GM18870 (cell line): ENCODE measurements at regions not wholly inside any gene's neighbourhood (a gene's known extent, or its start where the extent isn't known, plus 50 kb on each side); places are given as distances from the start of the nearest gene placed in this dataset.
"Not testable (repeated sequence)": the region's sequence is repeated elsewhere in the genome, so short reads cannot be mapped to it uniquely, and the experiment has no call there.

Experiments used
- ATAC-seq: cut with Tn5 transposase; IDR thresholded peaks from one replicate; pipeline ENCODE4 v1.9.1; 2021; ENCODE audit warnings: moderate library complexity; ENCODE audit not compliant: unreplicated experiment

GRCh38 chr5:39532511-39532910 is 107.7 kb upstream of the DAB2 start:
- no peak for ATAC-seq

- no peak for ATAC-seq
Measured at GRCh38 chr5:39531306-39531705, 106.5 kb upstream of the DAB2 start.

- ATAC-seq: no peak
Measured at GRCh38 chr5:39526914-39527477, 102.2 kb upstream of the DAB2 start.

- ATAC-seq: not testable (repeated sequence)
Measured at GRCh38 chr5:39525781-39526180, 101.0 kb upstream of the DAB2 start.

GRCh38 chr5:39525271-39525670 is 100.5 kb upstream of the DAB2 start:
- ATAC-seq: no peak

GRCh38 chr5:39523821-39524220 is 99.0 kb upstream of the DAB2 start:
- ATAC-seq: no peak

GRCh38 chr5:39521940-39522590 is 97.3 kb upstream of the DAB2 start:
- ATAC-seq: no peak

- ATAC-seq: no peak
Measured at GRCh38 chr5:39521098-39521860, 96.5 kb upstream of the DAB2 start.

- no peak for ATAC-seq
Measured at GRCh38 chr5:39520232-39520572, 95.4 kb upstream of the DAB2 start.

- no peak for ATAC-seq
Measured at GRCh38 chr5:39519566-39520231, 94.9 kb upstream of the DAB2 start.

GRCh38 chr5:39519079-39519478 is 94.3 kb upstream of the DAB2 start:
- no peak for ATAC-seq

GRCh38 chr5:39518516-39518915 is 93.7 kb upstream of the DAB2 start:
- no peak for ATAC-seq

GRCh38 chr5:39517800-39518199 is 93.0 kb upstream of the DAB2 start:
- ATAC-seq: no peak

- no peak for ATAC-seq
Measured at GRCh38 chr5:39515881-39516280, 91.1 kb upstream of the DAB2 start.

- ATAC-seq: no peak
Measured at GRCh38 chr5:39513236-39513635, 88.5 kb upstream of the DAB2 start.

GRCh38 chr5:39506211-39506610 is 81.4 kb upstream of the DAB2 start:
- ATAC-seq: no peak

GRCh38 chr5:39505791-39506190 is 81.0 kb upstream of the DAB2 start:
- ATAC-seq: no peak

- no peak for ATAC-seq
Measured at GRCh38 chr5:39505363-39505762, 80.6 kb upstream of the DAB2 start.

GRCh38 chr5:39503155-39503554 is 78.4 kb upstream of the DAB2 start:
- ATAC-seq: no peak

GRCh38 chr5:39502704-39503103 is 77.9 kb upstream of the DAB2 start:
- ATAC-seq: no peak

GRCh38 chr5:39501397-39501796 is 76.6 kb upstream of the DAB2 start:
- ATAC-seq: no peak
